ENCODE measurements at regions not wholly inside any gene's neighbourhood (a gene's known extent, or its start where the extent isn't known, plus 50 kb on each side); places are given as distances from the start of the nearest gene placed in this dataset.

- TF ChIP-seq EZH2 (IDR thresholded peaks at IDR 0.05; ENCODE audit: borderline replicate concordance, low read depth, low read length, severe bottlenecking): no peak
- TF ChIP-seq CTCF (IDR thresholded peaks at IDR 0.05; ENCODE audit: borderline replicate concordance, extremely low read depth, low read length, poor library complexity, severe bottlenecking): no peak
Measured at GRCh38 chr9:115335439-115335838, 217.5 kb upstream of the TNC start.

All from DND-41 (cell line).